NCI-H2107 (cell line): ENCODE measurements at regions not wholly inside any gene's neighbourhood (a gene's known extent, or its start where the extent isn't known, plus 50 kb on each side); places are given as distances from the start of the nearest gene placed in this dataset.

ENCODE experiments used
- DNase-seq: peaks from one replicate; lab custom pipeline; 2025; lab: John Stamatoyannopoulos, UW

DNA sequence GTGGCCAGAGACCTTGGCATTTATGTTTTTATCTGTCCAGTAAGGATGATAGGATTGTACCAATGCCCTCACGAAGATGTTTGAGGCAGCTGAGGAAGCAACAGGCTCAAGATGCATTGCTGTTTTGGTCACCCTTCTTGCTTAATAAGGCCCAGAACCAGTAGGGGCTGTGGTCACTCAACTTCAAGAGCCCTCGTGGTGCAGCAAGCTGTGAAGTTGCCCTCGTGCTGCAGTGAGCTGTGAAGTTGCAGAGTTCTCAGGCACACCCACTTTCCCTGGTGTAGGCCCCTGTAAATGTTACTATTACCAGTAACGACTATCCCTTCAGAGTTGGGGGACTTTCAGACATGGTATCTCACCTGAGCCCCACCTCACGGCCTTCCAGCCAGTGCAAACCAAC is 207.6 kb upstream of the LYZL1 start:
- no peak for DNase-seq

DNA sequence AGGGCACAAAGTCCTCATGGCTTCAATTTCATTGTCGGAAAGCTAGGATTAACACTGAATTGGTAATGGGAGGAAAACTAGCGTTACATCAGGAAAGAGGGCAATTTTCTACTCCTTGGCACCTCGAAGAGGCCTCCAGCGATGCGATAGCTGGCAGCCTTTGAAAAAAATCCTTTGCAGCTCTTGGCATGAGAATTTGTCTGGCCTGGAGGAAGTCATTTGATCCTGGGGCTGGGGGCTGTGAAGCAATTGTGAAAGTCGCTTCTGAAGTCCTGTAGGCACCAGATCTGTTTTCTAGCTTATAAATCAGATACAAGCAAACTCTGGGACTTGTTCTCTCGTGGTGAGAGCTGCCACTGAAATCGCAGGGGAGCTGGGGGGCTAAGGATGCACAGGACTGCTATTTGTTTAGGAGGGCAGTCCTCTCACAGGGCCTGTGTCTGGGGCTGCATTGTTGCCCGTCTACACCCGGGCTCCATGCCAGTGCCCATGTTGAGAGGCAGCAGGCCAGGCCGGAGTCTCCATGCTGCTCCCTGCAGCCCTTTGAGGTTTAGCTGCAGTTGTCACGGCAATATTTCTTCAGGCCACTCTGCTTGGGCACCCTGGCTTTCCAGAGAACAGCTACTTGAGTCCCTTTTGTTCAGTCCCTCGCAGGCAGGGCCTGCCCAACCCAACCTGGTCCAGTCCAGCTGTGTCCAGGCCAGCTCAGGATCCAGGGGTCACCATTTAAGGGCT is 206.8 kb upstream of the LYZL1 start:
- no peak for DNase-seq

DNA sequence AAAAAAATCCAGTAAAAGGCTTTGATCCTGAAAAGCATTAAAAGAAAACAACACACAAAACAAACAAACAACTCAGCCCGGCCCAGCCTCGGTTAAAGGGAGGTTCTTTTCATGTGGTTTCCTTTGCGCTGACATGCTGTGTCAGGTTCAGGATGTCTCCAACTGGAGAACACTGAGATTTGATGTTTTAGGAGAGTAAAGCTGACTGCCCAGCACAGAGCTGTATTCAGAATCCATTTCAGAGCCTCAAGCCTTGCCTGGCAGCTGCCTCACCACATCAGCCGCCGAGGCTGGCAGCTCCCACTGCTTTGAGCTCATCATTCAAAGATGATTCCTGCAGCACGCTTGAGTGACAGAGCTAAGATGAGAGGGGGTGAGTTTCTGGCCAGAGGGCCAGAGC is 205.8 kb upstream of the LYZL1 start:
- no peak for DNase-seq

DNA sequence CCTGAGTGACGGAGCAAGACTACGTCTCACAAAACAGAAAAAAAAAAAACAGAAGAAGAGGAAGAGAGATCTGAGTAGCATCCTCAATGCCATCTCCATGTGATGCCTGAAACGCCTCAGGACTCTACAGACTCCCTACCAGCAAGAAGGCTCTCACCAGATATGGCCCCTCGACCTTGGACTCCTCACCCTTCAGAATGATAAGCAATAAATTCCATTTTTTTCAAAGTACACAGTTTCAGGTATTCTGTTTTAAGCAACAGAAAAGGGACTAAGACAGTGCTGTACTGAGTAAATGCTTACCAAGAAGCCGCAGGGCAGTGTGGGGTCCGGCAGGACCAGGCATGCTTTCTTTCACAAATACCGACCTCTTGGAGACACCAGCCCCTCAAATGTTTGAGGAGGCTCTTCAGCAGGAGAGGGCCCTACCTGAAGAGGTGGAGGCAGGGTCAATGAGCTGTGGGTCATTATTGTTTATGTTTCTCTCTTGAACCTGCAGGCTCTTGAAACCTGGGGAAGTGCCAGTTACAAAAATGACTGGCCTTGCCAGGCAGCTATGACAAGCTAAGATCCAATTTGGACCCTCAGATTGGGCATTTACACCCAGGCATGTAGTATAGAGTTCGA is 204.1 kb upstream of the LYZL1 start:
- no peak for DNase-seq

DNA sequence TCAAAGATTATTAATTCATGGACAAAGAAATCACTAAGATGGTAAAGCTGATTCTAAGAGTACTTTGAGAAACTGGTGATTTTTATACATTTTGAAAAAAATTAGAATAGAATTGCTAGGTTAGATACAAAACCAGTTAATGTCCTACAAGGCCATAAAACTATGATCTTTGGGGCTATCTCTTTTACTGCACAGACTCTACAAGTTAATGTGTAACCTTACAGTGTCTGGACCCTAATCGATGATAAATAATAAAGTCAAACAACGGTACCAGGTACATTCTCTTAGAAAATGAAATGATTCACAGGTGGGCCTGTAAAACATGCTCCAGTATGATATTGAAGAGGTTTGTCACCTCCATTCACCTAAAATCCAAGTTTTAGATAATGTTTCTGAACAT is 199.8 kb upstream of the LYZL1 start:
- DNase-seq = no peak

DNA sequence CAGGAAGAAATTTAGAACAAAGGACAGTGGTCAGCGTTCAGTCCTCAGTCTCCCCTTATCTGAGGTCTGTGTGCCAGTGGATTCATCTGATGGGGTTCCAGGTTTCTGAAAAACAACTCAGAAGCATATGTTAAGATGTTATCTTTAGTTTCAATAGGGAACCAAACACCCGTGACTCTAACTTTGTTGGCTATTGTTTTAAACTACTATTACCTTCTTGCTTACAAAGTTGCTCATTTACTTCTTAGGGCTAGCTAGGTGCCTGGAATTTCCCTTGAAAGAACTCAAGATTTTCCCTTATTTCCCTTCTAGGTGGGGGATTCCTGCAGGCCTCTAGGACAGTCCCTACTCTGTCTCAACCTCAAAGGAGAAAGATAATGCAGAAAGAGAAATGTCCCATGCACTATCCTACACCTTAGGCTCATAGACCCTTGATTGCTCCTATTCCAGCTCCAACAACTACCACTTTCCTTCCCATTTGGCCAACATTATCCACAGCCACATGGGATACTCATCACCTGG is 192.5 kb upstream of the LYZL1 start:
- DNase-seq = no peak

DNA sequence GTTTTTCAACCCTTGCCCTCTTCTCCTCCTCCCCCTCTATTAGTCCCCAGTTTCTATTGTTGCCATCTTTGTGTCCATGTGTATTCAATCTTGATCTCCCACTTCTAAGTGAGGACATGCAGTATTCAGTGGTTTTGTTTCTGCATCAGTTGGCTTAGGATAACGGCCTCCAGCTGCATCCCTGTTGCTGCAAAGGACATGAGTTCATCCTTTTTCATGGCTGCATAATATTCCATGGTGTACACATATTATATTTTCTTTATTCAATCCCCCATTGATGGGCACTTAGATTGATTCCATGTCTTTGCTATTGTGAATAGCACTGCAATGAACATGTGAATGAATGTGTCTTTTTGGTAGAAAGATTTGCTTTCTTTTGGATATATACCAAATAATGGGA is 190.4 kb upstream of the LYZL1 start:
- DNase-seq = no peak

DNA sequence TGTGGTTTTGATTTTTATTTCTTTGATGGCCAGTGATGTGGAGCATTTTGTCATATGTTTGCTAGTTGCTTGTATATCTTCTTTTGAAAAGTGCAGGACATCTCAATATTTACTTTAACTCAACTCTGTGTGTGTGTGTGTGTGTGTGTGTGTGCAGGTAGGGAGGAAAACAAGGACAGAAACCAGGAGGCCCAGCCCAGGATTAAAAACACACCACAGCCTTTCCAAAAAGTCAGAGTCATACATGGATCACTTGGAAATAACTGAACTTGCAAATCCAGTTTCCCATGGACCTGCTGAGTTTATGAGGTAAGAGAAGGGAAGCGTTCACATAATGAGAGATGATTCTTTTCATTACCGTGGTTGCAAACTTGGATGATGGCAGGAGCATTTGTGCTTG is 189.9 kb upstream of the LYZL1 start:
- no peak for DNase-seq

DNA sequence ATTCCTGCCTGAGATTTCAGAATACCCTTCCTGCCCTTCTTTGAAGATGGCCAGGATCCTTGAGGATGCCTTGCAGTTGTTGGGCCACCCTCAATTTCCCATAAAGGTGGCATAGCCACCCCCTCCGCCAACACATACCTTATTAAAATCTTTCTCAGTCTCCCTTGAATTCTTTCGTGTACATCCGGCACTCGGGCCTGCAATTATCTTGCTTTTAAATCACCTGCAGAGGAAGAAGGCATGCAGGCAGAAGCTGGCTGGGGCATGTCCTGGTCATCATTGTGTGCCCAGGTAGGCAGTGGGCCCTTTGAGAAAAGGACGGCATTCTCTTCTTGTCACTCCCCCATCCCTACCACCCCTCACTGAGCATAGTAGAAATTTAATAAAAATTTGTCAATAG is 189.5 kb upstream of the LYZL1 start:
- DNase-seq = no peak

DNA sequence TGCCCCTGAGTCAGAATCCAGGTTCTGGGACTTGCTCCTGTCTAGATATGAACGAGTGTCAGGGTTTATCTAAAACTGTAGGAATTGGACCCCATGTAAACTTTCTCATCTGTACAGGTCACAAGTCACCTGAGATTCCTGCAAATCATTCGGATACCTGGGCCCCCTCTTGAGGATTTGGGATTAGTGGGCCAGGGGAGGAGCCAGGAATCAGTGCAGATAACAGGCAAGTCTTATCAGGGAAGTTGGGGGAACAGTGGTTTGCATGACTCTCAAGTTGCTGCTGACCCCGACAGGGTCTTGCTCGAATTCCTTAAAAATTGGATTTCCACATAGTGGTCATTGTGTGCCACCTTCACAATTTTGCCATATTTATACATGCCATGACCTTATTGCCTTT is 188.4 kb upstream of the LYZL1 start:
- DNase-seq = no peak

DNA sequence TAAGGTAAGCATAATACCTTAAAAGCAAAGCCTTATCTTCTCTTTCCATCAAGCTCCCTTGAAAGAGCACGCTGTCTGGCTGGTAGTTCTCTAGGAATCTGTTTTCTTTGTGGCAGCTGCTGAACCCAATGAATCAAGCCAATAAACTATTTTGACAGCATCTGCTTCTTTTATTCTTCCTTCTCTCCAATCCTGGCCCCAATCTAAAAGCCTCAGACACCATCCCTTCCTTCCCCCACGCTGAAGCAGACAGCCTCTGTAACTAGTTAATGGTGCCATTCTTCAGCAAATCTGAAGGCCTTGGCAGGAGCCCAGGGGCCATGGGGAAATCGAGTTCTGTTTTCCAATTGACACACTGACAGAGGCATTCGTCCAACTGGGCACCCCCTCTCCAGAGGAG is 186.6 kb upstream of the LYZL1 start:
- no peak for DNase-seq

DNA sequence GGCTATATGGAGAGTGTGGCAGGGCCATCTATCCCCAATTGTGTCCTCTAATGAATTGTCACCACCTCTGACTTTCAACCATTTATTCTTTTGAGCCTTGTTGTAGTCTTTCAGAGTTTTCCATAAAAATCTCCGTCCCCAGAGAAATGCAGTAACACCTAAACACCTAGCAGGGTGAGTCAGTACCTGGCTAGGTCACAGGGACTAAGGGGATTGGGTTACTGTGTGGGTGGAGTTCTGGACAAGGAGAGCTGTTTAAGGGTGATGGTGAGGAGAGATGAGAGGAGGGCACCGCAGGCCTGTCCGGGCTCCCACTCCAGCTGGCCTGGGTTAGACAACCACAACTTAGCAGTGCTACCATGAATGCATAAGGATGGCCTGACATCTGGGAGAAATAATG is 186.2 kb upstream of the LYZL1 start:
- DNase-seq = no peak

DNA sequence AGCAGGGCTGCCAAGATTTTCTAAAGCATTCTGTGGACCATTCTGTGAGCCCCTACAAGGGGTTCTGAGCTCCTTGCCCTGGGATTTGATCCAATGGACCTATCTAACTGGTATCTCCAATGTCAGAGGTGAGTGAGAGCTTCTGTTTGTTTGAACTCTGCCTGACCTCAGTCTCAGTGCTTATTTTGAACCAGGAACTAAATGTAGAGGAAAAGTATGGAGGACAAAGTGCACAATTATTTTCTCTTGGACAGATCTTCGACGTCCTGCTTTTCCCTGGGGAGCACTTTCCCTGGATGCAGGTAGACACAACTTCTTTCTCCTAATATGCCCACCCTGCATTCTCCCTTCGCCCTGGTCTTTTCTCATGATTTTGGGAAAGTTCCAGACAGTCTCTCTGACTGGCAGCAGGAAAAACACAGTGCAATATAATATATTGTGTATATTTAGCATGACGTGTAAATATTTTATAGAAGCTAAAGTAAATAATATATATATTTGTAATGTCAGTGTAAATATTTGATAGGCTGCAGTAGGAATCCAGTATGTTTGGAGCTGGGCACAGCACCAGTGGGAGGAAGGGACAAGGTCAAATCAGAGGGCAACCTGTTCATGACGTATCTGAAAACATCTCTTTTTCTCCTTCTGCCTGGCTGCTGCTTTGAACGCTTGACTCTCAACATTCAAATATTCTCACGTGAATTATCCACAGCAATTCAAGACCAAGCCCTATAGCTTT is 184.0 kb upstream of the LYZL1 start:
- DNase-seq = no peak

DNA sequence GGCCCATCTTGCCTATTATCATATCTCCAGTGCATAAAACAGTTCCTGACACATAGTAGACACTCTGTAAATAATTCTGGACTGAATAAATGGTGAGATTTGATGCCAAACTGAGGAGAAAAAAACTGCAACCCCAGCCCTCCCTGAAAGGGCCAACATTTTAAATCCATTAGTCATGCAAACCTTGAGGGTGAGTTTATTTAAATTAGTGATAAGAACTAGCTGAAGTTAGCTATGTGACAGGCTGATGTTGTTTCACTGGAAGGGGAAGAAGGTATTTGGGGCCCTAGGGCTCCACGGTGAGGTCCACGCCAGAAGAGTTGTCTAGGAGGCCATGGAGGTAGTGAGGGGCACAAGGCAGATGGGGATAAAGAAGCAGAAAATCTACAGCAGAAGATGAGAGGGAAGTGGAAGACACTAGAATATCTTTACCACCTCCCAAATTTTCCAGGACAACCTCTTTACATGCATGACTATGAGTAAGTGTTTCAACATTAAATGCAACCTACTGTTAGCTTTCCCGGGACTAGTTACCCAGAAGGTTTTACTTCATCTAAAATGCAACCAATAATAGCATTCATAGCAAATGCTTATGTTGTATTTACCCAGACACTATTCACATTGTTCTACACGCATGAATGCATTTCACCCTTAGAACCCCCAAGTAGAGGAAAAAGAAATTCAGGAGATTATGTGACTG is 183.2 kb upstream of the LYZL1 start:
- no peak for DNase-seq

DNA sequence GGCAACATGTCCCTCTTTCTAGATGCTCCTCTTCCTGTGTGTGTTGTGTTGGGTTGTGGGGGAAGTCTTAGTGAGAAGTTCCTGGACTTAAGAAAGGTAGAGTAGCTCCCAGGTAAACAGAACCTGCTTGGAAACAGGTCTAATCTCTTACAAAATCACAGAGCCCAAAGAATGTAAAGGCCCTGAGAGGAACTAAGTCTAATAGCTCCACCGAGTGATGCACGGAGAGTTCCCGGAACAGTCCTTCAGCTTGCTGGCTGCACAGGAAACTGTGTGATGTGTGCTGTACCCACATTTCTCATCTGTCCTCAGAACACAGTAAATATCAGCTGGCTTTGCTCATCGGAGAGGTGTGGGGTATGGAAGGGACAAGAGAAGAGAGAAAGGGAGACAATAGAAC is 182.6 kb upstream of the LYZL1 start:
- DNase-seq = no peak

DNA sequence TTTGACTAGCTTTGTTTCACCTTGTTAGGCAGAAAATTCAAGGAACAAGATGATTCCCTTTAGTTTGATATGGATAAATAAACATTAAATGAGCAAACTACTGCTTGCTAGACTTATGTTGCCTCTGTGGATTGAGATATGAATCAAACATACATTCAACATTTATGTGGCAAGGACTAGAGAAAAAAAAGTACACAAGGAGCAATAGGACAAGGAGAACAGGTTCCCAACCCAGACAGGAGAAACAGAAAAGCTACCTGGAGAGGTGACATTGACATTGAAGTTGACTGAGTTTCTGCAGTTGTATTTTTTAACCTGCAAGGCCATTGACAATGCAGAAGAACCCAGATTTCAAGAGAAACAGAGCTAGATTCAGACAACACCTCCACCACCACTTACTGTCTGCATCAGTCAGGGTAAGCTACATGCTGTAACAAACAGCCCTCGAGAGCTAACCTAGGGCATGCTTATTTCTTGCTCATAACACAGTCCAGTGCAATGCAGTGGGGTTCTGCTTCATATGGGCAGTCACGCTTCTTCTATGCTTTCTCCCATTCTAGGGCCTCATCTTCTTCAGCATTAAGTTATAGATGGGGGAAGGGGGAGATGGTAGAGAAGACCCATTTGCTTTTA is 180.9 kb upstream of the LYZL1 start:
- no peak for DNase-seq

DNA sequence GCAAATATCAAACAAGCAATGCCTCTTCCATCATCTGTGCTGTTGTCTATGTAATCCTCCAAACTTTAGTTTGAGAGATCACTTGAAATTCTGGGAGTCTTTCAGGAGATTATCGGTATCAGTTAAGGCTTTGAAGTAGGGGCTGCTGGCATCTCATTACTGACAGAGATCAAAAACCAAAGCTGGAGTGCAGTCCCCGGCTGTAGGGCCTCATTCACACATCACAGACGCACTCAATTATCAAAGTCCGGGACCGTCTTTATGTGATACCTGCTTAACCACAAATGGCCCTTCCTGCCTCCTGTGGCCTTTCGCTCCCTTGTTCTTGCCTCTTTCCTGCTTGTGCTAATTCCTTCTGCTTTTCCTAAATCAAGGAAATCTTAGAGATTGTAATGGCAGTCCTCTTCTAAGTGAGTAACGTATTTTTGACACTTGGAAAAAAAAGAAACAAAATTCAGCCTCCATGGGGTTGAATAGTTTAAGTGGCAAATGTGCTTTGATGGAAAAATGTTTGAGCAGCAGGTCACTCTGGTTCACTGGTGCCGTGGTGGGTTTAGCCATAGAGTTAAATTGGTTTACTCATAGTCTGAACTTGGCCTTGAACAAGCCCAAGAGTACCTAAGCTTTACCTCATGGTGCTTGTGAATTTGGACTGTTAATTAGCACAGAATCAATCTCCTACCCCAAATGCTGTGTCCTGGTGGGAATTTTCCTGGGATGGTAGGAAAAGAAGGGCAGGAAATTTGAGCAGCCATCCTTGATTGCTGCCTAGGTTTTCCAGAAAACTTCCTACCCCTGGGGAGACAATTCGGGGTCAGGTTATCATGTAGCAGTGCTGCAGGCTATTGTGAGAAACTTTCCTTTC is 178.9 kb upstream of the LYZL1 start:
- DNase-seq = no peak

DNA sequence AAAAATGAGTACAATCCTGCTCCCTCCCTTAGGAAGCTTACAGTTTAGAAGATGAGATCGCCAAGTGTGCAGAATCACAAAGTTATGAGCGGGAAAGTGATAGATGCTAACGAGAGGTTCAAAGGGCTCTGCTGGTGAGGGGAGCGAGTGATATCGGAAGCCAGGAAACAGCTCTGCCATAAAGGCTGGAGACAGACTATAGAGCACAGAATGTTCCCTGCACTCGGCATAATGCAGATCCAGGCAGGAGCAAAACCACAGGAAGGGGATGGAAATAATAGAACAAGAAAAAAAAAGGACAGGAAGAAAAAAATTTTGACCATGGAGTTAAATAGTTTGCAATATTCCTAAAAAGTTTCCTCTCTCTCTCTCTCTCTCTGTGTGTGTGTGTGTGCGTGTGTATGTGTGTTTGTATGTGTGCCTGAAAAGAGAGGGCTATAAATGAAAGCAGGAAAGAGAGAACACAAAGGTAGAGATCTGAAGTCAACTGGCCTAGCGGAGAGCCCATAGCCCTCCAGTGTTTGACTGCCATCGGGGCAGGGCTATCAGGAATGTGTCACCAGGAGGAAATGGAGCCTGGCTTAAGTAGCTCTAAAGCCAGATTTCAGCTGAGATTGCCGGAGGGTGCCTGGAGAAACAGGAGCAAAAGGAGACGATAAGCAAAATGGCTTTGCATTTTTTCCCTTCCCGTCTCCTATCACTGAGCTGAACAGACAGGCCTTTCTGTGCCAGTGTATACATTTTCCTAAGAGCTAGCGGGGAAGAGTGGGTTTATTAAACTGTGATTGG is 175.8 kb upstream of the LYZL1 start:
- DNase-seq = no peak

DNA sequence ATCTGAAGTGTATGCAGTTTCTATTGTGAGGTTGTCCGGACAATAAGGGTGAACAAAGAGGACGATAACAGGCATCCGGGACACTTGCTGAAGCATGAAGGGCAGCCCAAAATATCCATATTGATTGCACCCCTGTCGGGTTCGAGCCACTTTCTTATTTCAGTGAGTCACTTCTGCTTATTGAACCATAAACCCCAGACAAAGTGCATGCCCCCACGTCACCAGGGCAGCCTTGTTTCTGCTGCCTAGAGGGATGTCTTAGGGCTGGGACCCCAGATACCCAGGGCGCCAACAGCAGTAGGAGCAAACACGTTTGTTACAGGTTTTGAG is 175.3 kb upstream of the LYZL1 start:
- no peak for DNase-seq

DNA sequence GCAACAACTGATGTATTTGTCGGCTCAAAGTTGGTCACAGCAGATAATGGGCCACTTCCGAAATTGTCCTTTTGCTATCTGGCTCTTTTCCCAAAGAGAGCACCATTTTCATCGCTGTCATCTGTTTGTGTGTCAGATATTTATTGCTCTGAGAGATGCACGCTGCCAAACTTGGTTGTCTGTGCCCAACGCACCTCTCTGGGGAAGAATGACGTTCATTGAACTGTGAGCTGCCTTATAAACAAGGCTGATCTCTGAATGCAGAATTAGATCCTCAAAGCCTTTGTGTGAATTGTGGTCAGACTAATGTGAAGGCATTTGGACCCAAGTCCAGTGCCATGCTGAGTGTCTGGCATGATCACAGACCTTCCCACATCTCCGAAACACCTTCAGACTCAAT is 174.7 kb upstream of the LYZL1 start:
- no peak for DNase-seq
